ENCODE measurements at regions not wholly inside any gene's neighbourhood (a gene's known extent, or its start where the extent isn't known, plus 50 kb on each side); places are given as distances from the start of the nearest gene placed in this dataset.

DNA sequence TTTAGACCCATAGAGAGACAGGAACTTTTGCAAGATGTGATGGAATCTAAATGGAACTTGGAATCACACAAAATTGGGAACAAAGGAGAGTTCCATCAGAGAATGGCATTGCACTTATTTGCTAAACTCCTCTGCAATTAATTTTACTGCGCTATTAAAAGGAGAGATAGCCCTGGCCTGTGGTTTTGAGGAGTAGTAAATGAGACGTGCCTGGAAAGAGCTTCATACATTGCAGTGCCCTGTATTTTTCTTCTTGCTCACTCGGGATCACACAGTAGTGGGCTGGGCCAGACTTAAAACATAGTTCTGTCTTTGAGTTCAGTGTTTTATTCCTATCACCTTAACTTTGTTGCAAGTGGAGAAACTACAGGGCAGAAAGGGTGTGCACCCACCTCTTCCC is 94.4 kb upstream of the SLC27A6 start:
- no peak for DNase-seq (ENCODE audit: low read depth in 3 of 3, low spot score in 2 of 3)

DNA sequence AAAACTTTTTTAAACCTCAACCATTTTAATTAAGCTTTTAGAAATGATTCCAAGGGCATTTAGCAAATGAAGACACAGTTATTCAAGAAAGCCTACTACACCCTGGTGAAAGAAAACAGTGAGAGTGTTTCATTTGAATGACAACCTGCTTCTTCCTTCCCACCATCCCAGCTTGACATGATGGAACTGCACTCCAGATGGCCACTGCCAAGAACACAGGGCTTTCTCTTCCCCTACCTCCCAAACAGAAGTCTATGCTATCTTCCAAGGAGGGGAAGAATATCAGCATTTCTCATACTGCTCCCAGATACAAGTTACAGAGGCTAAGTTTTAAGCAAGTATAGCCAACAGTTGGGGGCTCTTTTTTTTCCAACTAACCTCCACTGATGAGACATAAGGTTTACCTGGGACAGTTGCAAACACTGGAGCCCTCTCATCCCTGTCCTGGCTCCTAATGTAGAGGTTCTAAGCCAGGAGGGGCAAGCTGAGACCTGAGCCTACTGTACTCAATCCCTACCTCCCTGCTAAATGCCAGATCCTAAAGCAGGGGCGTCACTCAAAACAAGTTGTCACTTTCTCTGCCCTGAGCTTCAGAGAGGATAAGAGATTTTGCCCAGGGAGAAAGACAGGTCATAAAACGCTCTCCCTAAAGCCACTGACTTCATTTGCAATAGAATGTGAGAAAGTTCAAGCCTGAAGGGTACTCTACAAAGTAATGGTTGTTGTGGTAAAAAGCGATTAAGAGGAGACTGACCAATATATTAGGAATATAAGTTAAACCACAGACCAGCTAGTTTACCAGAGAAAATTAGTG is 88.5 kb upstream of the SLC27A6 start:
- no peak for DNase-seq (ENCODE audit: low read depth in 3 of 3, low spot score in 2 of 3)

DNA sequence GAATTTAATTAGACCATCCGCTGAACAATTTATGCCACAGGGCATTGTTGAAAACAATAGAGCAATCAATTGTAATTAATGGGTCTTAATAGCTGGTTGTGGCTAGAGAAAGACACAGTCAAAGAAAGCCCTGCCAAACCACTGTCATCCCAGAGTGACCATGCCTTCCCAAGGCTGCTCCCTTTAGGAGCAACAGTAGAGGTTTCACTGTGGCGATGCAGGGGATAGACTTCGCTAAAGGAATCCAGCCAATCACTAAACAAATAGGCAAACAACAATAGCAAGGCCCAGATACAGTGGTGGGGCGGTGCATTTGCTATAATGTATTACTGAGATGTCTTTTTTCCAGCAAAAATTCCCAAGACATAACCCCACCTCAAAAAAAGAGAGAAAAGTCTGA is 87.8 kb upstream of the SLC27A6 start:
- DNase-seq (ENCODE audit: low read depth in 3 of 3, low spot score in 2 of 3): no peak

DNA sequence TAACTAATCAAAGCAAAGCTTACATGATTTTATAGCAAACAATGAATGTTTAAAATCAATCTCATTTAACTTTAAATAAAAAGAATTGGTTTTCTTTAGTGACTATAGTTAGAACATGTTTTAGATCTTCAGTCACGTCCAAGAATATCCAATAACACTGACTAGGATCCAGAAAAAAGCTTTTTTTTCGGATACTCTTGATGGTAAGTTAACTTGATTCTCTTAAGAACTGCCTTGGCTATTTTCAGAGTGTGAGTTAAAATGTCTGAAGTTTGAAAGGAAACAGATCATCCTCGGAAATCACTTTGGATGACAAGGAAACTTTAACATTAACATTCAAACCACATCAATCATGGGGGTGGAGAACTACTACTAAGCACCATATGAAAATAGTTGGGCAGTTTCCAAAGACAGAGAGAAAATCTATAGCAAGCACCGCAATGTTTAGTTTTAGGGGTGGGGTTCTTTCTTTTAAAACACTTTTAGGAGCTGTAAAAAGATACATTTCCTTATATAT is 83.7 kb upstream of the SLC27A6 start:
- DNase-seq (ENCODE audit: low read depth in 3 of 3, low spot score in 2 of 3): no peak

DNA sequence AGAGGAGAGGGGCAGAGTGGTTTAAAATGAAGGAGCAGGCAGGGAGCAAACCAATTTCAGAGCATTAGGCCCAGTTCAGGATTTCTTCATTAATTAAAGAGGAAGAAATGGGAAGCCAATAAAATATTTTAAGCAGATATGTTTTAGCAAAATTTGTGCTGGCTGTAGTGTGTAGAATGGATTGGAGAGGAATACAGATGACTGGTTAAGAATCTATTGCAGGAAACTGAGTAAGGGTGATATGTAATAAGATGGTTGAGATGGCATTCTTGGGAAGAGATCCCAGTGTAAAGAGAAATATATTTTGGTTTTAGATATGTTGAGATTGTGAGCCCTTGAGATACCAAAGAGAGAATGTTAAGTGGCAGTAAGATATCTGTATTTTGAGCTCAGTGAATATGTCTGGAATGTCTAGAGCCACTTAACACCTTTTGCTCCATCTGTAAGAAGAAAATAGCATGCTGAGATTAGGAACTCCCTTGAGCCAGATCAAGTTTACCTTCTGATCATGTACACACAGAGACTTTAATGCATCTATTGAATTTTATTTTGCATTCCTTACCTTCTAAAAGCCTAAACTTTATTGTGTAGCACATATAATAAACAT is 79.5 kb upstream of the SLC27A6 start:
- no peak for DNase-seq (ENCODE audit: low read depth in 3 of 3, low spot score in 2 of 3)

DNA sequence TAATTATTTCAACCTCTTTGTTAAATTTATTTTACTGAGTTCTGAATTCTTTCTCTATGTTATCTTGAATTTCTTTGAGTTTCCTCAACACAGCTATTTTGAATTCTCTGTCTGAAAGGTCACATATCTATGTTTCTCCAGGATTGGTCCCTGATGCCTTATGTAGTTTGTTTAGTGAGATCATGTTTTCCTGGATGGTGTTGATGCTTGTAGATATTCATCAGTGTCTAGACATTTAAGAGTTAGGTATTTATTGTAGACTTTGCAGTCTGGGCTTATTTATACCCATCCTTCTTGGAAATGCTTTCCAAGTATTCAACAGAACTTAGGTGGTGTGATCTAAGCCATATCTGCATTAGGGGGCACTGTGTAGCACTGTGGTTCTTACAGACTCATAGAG is 70.2 kb upstream of the SLC27A6 start:
- DNase-seq (ENCODE audit: low read depth in 3 of 3, low spot score in 2 of 3): no peak

DNA sequence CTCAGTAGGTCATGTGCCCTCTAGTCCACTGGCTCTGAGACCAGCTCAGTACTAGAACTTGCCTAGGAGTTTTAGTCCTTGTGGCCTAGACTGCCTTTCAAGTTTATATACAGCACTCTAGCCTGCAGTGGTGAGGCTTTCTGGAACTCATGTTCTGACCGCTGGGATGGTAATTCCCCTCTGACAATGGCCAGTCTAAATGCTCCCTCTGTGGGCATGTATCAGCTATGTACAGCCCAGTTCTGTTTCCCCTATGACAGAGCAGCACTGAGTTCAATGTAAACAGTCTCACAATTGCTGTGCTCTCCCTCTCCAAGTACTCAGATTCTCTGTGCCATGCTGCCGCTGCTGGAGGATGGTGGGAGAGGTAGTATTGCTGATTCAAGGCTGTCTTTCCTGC is 68.6 kb upstream of the SLC27A6 start:
- no peak for DNase-seq (ENCODE audit: low read depth in 3 of 3, low spot score in 2 of 3)

DNA sequence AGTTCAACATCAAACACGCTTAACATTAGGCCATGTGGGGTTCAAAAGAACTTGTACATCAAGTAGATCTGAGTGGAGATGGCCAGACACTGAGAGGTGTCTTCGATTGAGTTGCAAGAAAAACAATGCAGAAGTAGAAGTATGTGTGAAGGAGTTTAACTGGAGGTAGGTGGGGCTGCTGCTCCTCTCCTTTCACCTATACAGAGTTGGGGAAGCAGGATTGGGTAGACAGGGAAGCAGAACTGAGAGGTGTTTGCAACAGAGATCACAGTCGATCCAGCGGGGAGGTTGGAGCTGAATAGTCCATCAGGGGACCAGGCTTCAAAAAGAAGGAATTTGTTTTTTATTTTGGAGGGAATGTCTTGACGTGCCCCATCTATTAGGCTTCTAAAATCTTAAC is 61.7 kb upstream of the SLC27A6 start:
- no peak for DNase-seq (ENCODE audit: low read depth in 3 of 3, low spot score in 2 of 3)

DNA sequence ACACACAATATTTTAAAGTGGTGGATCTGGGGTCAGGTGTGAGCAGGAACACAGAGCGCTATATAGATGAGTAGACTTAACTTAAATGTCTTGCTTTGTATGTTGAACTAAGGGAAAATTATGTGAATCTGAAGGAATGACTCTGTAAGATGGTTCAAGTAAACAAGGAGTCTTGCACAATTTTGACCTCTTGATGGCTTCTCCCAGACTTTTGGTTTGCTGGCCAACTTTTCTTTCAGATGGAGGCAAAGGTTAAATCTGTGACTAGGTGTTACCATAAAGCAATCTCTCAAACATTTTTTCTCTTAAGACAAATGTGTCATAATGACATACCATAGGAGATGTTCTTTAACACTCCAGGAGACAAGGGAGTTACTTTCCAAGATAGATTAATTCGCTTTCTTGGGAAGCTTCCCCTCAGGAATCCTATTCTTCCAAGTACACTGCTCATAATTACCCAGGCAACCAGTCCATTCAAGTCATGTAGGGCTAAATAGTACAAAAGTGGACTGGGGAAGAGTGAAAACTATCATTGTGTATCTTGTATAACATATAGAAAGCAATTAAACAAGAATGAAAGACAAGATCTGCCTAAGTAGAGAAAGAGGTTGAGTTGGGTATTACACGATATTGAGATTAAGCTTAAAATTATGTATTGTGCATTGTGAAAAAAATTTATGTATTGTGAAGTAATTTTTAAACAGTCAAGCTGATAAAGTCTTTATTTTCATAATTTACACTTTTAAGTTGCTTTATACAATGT is 60.3 kb upstream of the SLC27A6 start:
- DNase-seq (ENCODE audit: low read depth in 3 of 3, low spot score in 2 of 3): no peak

DNA sequence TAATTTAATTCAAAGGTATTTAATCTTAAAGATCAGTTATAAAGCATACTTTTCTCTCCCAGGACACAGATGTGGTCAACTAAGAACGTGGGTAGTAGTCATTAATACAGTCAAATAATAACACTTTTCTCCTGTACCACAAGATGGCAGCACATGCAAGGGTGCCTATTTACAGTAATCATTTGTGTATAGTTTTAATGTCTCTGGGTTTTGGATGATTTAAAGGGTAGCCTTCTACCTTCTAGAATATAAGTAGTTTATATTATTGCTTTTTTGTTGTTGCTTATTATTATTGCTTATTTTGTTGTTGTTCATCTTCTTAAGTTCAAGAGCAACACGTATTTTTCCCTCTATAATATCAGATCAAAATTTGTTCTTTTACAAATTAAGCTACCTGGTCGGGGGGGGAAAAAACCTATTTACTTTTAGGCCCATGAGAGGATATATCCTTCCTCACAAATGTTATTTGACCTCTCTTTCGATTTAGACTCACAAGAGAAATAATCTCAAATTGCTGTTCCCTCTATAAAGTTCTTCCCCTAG is 59.6 kb upstream of the SLC27A6 start:
- peak; percentile 36 to 46 (median 45) for DNase-seq (ENCODE audit: low read depth in 3 of 3, low spot score in 2 of 3)

DNA sequence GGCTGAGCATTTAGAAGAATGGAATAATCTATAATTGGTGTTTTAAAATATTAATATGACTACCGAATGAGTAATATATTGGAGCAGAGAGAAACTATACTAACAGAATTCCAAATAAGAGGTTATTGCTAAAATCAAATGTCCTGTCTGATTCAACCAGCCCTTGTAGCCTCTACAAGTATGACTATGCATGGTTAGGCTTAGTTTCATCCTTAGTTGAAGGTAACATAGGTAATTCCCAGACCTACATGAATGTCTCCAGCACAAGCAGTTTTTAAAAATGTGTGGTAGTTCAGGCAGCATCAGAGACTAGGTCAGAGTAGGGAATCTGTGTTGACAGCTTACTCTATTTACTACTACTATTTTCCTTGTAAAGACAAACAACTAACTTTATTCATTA is 51.7 kb upstream of the SLC27A6 start:
- DNase-seq (ENCODE audit: low read depth in 3 of 3, low spot score in 2 of 3): no peak

Measured in right renal cortex interstitium (tissue), 3 donors.